Right lung (tissue), 2 donors: ENCODE measurements at regions not wholly inside any gene's neighbourhood (a gene's known extent, or its start where the extent isn't known, plus 50 kb on each side); places are given as distances from the start of the nearest gene placed in this dataset.
"Not testable (repeated sequence)": the region's sequence is repeated elsewhere in the genome, so short reads cannot be mapped to it uniquely, and the experiment has no call there.

Experiments used
- DNase-seq, 2 donors: peaks; one replicate each; pipeline ENCODE4 v3.0.0-alpha.2; 2013

- no peak for DNase-seq
Observed at GRCh38 chr4:23959396-23960148, 69.7 kb upstream of the PPARGC1A start.

GRCh38 chr4:23958749-23959148 lies 68.9 kb upstream of the PPARGC1A start:
- no peak for DNase-seq

- no peak for DNase-seq
Observed at GRCh38 chr4:23957465-23957864, 67.6 kb upstream of the PPARGC1A start.

- no peak for DNase-seq
Observed at GRCh38 chr4:23956601-23957364, 66.9 kb upstream of the PPARGC1A start.

GRCh38 chr4:23952258-23952657 lies 62.4 kb upstream of the PPARGC1A start:
- DNase-seq: no peak

GRCh38 chr4:23947826-23948225 lies 58.0 kb upstream of the PPARGC1A start:
- DNase-seq: no peak

GRCh38 chr4:23946299-23946698 lies 56.5 kb upstream of the PPARGC1A start:
- no peak for DNase-seq

- no peak for DNase-seq
Observed at GRCh38 chr4:23945451-23946017, 55.7 kb upstream of the PPARGC1A start.

GRCh38 chr4:23944556-23944955 lies 54.7 kb upstream of the PPARGC1A start:
- not testable (repeated sequence) for DNase-seq

GRCh38 chr4:23943478-23943877 lies 53.6 kb upstream of the PPARGC1A start:
- DNase-seq: no peak

GRCh38 chr4:23942471-23942870 lies 52.6 kb upstream of the PPARGC1A start:
- DNase-seq: no peak
